GM19328 (cell line): ENCODE measurements at regions not wholly inside any gene's neighbourhood (a gene's known extent, or its start where the extent isn't known, plus 50 kb on each side); places are given as distances from the start of the nearest gene placed in this dataset.

ENCODE experiments used
- ATAC-seq: cut with Tn5 transposase; IDR thresholded peaks from one replicate; pipeline ENCODE4 v1.9.1; 2021; ENCODE audit warnings: mild to moderate bottlenecking, moderate library complexity; ENCODE audit not compliant: unreplicated experiment

GRCh38 chr5:133882846-133883245, 85.6 kb downstream of the C5orf15 start:
- ATAC-seq = no peak

DNA sequence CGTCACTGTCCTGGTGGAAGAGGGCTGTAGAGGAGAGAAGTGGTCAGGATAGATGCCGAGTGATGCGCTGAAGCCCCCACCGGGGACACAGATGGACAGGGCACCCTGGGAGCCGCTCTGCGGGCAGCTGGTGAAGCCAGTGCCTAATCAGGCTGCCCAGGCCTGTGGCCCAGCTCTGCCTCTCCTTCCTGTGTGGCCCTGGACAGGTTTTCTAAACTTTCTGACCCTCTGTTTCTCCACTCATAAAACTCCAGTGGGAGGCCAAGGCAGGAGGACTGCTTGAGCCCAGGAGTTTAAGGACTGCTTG, 86.1 kb downstream of the C5orf15 start:
- no peak for ATAC-seq

DNA sequence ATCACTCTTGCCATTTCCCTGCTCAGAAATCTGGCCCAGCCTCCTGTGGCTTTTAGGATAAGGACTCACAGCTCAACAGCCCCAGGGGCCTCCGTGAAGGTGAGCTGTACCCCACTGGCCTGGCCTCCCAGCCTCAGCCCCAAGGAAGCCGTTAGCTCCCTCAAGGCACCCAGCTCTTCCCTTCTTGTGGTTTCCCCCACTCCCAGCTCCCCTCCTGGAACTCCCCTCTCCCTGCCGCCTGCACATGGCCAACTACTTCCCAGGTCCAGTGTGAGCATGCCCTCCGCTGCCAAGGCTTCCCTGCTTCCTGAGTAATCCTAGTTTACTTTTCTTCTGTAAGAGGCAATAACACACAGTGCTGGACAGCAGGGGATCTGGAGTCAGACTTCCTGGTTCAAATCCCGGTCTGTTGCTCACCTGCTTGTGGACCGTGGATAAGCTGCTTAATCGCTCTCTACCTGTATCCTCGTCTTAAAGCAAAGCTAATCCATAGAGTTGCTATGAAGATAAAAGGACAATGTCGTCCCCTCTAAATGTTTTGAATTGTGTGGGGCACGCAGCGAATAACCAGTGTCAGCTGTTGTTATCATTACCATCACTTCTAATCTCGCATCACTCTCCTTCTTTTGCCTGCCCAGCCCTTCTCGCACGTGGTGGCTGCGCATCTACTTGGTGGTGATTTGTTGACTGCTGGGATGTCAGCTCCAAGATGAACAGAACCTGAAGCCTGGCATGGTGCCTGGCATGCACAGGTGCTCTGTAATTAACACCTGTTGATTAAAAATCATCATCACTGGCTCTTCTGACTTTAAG, 86.6 kb downstream of the C5orf15 start:
- no peak for ATAC-seq

GRCh38 chr5:133878236-133878555, 90.2 kb downstream of the C5orf15 start:
- ATAC-seq = no peak

GRCh38 chr5:133877351-133878235, 90.8 kb downstream of the C5orf15 start:
- ATAC-seq = no peak

- no peak for ATAC-seq
Observed at GRCh38 chr5:133876266-133876665, 92.2 kb downstream of the C5orf15 start.

DNA sequence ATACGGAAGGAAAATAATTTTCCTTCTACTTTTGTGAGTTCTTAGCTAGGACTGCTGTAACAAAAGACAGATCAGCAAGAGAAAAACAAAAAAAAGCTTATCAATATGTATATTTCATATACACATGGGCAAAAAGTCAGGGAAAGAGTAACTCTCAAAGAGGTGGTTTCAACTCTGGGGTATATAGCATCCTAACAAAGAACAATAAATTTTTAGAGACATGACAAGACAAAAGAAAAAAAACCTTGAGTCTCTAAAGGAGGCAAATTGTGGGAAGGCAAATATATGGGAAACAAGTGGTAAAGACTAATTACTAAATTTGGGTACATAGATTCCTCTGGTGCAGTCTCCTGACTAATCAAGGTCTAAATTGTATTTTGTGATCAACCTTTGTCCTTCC, 93.2 kb downstream of the C5orf15 start:
- ATAC-seq = no peak

- ATAC-seq = no peak
Observed at GRCh38 chr5:133873449-133873848, 95.0 kb downstream of the C5orf15 start.

GRCh38 chr5:133870661-133871060, 97.8 kb downstream of the C5orf15 start:
- ATAC-seq = no peak

- ATAC-seq = no peak
Observed at GRCh38 chr5:133869519-133870335, 98.7 kb downstream of the C5orf15 start.

- ATAC-seq = no peak
Observed at GRCh38 chr5:133868946-133869518, 99.4 kb downstream of the C5orf15 start.

DNA sequence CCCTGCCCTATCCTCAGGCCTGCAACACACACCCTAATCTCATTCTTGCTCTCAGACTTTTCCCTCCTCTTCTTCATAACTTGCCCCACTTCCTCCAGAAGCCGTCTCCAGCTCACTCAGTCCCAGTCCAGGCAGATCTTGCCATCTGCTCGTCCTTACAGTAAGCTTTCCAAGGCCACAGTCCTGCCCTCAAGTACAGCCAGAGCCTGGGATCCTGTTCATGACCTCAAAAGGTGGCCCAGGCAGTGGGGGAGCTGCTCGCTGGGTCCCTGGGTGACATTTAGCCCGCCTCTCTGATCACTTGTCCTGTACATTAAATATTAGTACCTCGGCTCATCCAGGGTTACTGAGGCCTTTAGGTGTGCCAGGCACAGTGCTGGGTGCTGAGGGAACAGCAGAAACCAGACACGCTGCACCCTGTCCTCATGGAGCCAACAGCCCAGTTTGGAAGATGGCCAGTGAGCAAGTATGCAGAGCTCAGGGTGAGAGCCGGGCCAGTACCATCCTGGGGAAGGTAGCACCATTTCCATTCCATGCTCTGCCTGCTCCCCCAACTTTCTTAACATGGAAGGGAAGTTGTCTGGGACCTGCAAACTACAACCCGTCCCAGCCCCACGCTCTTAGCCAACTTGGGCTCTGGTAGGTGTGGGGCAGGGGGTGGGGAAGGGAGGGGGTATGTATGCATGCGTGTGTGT, 100.4 kb downstream of the C5orf15 start:
- no peak for ATAC-seq

DNA sequence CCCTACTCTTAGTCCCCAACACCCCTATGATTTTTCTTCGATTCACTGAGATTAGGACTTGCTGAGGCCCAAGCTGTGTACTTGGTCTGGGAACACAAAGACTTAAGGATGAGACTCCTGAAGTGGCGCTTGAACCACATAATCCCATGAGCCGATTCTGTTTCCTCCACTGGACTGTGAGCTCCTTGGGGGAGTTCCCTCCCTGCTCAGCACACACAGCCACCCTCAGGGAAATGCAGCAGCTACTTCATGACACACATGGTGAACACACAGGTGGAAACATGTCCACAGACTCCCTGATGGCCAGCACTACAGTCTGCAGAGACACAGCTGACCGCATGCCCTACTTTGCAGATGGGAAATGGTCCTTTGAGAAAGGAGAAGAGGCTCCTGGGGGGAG, 101.1 kb downstream of the C5orf15 start:
- ATAC-seq = no peak

DNA sequence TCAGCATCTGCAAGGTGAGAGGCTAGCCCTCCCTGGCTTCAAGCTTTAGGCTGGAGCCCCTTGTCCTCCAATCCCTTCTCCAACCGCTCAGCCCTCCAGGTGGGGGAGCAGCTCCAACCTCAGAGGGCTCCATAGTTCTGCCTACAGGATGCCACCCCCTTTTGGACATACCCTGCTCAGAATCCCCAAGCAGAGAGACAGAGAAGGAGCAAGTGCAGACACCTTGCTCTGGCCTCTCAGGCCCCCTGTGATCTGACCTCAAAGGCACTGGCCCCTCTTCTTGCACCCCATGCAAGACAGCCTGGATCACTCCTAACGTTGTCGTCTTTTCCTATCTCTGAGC, 101.6 kb downstream of the C5orf15 start:
- no peak for ATAC-seq

GRCh38 chr5:133866160-133866902, 102.1 kb downstream of the C5orf15 start:
- no peak for ATAC-seq

DNA sequence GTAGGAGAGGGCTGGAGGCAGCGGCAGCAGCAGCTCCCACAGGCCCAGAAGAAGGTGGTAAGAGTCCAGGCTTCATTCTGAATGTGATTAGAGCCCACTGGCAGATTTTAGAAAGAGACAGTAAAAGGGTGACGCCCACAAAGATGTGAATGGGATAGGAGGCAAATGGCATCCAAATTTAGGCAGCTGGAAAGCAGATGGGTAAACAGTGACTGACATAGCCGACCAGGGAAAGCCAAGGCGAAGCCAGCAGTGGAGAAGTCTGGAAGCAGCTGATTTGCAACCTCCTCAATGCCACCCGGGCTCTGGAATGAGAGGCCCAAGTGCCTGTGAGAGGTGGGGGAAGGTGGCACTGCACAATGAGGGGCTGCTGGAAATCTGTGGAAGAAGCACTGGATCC, 103.3 kb downstream of the C5orf15 start:
- ATAC-seq = no peak

GRCh38 chr5:133864711-133865110, 103.7 kb downstream of the C5orf15 start:
- ATAC-seq = no peak

DNA sequence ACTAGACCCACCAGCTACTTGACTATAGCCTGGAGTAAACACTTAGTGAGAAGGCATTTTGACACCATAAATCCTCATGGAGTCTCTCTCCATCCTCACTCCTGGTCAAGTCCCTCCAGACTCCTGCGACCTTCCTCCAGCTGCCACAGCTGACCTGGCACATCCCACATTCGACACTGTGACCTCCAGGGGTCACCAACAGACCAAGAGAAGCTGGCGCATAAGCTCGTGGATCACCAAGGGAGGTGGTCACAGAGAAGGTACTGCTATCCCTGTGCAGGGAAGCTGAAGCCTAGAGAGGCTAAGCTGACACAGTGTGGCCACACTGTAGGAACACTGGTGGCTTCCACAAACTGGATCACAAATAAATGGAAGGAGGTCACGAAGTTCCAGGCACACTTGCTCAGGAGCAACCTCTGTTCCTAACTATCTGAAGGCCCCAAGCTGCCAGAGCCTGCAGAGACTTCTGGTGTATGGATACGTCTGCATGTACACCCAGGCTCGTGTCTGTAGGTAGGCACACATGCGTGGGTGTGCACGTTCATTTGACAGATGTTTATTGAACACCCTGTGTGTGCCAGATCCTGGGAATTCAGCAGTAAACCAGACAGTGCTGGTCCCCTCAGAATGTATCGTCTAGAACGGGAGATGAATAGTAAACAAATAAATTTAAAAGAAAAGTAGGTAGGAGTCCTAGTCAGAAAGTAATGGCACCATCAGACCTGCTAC, 104.4 kb downstream of the C5orf15 start:
- no peak for ATAC-seq

DNA sequence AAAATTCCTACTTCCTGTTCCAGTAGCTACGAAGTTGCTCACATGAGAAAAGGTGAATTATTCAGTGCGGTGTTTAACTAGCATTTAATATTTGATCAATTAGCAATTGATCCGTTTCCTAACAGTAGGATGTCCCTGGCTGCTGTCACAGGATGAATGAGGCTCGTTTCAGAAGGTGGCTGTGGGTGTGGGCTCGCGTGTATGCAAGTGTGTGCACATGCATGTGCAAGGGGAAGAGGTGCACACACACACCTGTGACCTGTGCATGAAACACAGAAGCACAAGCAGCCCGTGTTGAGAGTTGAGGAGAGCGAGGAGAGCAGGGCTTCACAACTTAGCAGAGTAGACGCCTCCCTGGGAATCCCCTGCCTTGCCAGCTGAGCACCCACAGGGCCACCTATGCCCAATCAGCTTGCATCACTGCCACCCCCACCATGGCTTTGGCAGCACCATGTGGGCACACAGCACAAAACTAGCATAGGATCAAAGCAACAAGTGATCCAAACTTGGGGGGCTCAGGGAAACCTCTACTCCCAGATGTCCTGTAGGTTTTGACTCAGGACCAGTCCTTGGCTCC, 107.2 kb downstream of the C5orf15 start:
- no peak for ATAC-seq
